ENCODE measurements at regions not wholly inside any gene's neighbourhood (a gene's known extent, or its start where the extent isn't known, plus 50 kb on each side); places are given as distances from the start of the nearest gene placed in this dataset.
A peak's percentile ranks its signal among the peaks of the same experiment; 100 is the strongest.
"Not testable (repeated sequence)": the region's sequence is repeated elsewhere in the genome, so short reads cannot be mapped to it uniquely, and the experiment has no call there.

GRCh38 chr2:199131876-199132275, 325.9 kb downstream of the SATB2 start:
- DNase-seq (ENCODE audit: low read depth) = no peak

DNA sequence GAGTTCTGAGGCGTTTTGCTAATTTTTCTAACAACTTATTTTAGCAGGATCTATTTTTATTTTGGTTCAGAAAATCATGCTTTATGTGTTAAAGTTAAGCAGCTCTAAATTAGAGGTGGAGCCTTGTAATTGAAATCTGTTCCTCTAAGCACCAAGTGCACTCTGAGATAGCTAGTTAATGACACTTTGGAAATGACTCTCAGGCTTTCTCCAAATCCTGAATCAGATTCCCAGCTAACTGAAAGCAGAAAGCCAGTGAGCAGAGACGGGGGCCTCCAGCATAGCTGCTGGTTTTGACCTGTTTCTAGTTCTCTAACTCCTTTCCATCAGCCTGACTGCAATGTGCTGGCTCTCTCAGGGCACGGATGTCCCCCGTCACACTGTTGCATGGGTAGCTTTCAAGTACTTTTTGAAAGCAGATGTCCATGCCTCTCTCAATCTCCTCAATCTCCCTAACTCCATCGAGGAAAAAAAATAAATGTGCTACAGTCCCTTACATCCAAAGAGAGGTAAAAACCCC, 326.5 kb downstream of the SATB2 start:
- no peak for DNase-seq (ENCODE audit: low read depth)

GRCh38 chr2:199130501-199130900, 327.2 kb downstream of the SATB2 start:
- DNase-seq (ENCODE audit: low read depth) = no peak

- DNase-seq (ENCODE audit: low read depth) = no peak
Observed at GRCh38 chr2:199128476-199129229, 329.1 kb downstream of the SATB2 start.

- no peak for DNase-seq (ENCODE audit: low read depth)
Observed at GRCh38 chr2:199119796-199120195, 337.9 kb downstream of the SATB2 start.

DNA sequence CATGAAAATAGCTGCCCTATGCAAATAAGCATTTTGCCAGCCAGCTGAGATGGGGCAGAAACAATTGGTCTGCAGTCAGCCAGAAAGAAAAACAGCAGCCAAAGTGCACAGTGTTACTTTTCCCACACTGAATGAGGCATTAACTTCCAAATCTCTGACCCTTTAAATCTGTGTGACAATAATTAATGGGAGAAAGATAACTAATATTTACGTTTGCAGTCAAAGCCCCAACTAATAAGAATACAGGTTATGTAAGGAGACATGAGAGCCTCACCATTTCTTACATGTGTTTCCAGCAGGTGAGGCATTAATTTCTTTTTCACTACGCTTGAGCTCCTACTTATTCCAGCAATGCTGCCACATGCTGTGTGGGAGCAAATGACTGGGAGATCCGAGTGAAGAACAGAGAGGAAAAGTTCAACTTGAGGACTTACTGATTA, 339.0 kb downstream of the SATB2 start:
- DNase-seq (ENCODE audit: low read depth) = no peak

DNA sequence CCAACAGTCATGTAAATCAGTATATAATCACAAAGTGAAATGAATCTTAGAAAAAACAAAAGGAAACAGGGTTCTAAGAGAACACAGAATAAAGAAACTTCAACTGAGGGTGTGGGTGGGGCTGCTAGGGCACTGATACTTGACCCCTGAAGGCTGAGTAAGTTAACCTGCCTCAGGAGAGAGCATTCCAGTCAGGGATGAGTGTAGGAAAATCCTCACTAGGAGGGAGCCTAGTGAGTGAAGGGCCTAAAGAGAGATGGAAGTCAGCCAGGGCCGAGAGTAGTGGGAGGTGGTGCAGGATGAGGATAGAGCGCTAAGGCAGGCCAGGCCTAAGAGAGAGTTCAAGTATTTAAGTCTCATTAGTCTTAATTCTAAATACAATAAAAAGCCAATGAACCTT, 342.6 kb downstream of the SATB2 start:
- DNase-seq (ENCODE audit: low read depth) = no peak

DNA sequence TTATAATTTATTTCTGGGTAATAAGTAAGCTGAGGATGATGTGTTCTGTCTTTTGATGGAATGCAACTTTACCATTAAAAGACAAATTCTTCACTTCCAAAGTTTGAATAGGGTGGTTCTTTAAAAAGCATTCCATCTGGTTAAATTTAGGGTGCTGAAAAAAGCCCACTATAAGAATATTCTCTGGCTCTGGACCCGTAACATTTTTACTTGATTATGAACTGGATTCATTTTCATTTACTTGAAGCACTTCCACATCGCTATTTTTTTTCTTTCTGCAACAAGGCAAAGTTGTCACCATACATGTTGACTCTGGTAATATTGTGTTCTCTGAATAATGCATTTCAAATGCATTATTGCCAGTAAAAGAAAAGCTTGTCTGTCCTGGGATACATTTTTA, 344.6 kb downstream of the SATB2 start:
- no peak for DNase-seq (ENCODE audit: low read depth)

GRCh38 chr2:199111458-199111857, 346.3 kb downstream of the SATB2 start:
- no peak for DNase-seq (ENCODE audit: low read depth)

DNA sequence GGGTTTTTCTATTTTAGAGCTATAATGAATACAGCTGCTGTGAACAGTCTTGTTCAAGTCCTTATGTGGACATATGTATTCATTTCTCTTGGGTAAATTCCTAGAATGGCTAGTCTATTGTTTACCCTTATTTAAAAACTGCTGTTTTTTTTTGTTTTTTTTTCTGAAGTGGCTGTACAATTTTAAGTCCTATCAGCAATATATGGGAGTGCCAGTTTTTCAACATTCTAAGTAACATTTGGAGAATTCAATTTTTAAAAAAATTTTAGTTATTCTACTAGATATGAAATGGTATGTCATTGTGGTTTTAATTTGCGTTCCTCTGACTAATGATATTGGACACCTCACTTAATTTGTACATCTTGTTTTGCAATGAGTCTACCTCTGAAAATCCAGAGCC, 349.7 kb downstream of the SATB2 start:
- no peak for DNase-seq (ENCODE audit: low read depth)

DNA sequence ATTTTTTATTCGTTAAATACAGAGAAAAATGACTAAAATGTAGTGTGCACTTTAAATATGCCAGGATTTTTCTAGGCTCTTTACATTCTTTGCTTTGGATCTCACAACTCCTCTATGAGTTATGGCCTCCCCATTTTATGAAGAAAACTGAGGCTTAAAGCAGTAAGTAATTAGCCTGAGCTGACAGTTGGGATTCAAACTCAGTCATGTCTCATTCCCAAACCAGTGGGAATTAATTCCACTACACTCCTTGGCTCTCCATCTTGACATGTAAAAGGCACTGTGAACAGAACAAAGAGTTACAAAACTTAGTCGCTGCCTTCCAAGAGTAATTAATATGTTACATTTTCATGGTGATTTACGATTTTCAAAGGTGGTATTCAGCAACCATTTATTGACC, 351.9 kb downstream of the SATB2 start:
- no peak for DNase-seq (ENCODE audit: low read depth)

DNA sequence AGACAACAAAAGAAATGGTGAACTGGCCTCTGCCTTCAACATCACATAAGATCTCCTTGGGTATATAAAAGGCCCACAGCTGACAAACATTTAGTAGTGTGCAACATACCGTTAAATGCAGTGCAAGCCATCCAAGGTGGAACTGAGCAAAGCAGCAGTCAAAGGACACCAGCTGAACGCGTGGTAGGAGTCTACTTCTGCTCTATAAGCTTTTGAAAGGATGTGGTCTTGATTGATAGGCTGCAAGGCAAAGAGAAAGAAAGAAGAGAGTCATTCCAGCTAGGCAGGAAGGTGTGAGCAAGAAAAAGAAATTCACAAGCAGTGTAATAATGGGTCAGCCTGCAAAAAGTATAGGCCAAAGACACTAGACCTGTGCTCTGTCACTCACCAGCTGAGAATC, 356.3 kb downstream of the SATB2 start:
- no peak for DNase-seq (ENCODE audit: low read depth)

- DNase-seq (ENCODE audit: low read depth) = peak; percentile 55
Observed at GRCh38 chr2:199100326-199101110, 357.2 kb downstream of the SATB2 start.

GRCh38 chr2:199092419-199092818, 365.3 kb downstream of the SATB2 start:
- DNase-seq (ENCODE audit: low read depth) = no peak

DNA sequence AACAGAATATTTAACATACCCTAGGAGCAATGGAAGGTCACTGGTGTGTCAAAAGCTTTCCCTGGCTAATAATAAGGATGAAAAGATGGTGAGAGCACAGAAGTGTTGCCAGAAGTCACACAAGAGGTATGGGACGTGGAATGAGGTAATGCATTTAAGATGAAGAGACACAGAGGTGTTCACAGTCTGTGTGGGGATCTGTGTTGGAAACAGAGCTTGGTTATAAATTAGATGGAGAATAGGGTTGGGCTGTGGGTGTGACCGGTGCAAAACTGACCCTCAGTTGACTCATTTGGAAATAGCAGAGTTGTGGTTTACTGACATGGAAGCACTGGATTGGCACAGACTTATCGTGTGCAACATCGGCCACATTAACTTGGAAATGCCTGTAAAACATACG, 372.5 kb downstream of the SATB2 start:
- DNase-seq (ENCODE audit: low read depth) = no peak

GRCh38 chr2:199070322-199070949, 387.3 kb downstream of the SATB2 start:
- DNase-seq (ENCODE audit: low read depth) = no peak

DNA sequence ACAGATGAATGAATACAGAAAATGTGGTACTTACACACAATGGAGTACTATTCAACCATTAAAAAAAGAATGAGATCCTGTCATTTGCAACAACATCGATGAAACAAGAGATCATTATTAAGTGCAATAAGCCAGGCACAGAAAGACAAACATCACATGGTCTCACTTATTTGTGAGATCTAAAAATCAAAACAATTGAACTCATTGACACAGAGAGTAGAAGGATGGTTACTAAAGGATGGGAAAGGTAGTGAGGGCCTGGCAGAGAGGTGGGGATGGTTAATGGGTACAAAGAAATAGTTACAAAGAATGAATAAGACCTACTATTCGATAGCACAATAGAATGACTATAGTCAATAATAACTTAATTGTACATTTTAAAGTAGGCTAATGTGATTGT, 393.5 kb downstream of the SATB2 start:
- DNase-seq (ENCODE audit: low read depth) = no peak

DNA sequence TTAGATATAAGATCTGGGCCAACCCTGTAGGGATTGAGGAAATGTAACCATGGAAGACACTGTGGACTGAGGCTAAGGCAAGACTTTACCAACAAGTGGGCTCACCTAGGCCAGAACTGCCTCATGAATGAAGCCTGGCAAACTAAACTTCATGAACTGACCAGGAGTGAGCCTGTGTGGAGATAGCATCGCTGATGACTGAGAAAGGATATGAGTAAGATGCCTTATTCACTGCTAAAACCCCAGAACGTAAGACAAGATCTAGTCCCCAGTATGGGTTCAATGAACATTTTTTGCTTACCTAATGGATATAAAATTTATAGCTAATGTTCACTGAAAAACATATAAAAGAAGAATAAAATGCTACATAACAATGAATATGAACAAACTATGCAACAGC, 399.8 kb downstream of the SATB2 start:
- DNase-seq (ENCODE audit: low read depth) = no peak

DNA sequence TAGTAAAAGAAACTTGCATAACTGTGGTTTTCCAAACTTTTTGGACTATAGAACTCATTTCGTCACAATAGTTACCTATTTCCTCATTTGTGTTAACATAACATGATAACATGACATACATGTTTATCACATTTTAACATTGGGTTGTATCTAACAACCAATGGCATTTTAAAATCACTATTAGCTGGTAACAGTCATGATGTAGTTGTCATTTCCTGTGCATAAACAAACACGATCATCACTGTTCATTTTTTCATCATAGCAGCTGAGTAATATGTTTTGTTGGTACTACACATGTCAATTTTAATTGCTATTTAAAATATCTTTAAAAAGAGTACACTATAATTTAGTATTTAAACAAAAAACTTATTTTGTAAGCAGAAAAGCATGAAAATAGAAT, 402.4 kb downstream of the SATB2 start:
- peak; percentile 15 for DNase-seq (ENCODE audit: low read depth)

DNA sequence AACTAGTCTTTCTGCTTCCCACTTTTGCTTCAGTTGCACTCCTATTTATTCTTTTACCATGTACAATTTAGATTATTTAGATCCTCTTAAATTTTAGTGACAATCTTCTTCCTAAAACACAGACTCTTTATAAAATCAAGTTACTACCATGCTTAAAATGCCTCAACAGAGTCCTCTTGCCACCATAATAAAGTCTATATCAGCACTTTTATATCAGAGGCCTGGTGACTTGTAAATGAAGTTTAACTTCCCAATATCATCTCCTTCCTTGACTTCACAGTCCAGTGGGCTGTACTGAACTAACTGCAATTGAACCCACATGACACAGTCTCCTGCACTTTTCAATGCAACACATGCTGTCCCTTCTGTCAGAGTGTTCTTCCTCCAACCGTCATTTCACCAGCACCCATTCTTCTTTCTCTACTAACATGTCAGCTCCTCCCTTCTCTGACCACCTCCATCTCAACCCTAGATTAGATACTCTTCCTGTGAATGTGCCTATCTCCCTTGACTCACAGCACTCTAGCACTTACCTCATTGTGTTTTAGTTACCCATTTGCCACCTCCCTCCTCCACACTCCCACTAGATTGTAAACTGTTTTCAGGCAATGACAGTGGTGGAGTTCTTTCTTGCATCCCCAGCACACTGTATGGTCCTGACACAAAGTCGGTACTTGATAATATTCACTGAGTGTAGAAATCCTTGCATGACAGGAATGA, 414.9 kb downstream of the SATB2 start:
- no peak for DNase-seq (ENCODE audit: low read depth)

DNA sequence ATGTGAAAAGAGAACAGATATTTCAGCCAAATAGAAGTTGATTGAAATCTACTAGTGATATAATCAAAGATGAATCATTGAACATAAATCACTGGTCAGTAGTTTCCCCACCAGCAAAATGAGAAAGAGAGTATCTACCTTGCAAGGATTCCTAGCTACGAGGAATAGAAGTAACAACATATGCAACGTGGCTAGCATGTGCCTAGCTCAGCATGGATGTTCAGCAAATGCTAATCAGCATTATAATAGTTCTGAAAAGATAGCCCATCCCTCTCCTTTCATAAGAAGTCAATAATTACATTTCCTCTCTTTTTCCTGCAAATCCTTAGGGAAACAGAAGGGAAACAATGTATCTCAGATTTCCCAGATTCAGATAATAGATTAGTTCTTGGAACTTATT, 417.2 kb downstream of the SATB2 start:
- DNase-seq (ENCODE audit: low read depth) = no peak

GRCh38 chr2:199033761-199034160, 424.0 kb downstream of the SATB2 start:
- DNase-seq (ENCODE audit: low read depth) = not testable (repeated sequence)

Data from HS-5 (cell line).